Motor neuron (in vitro differentiated cells): ENCODE measurements at regions not wholly inside any gene's neighbourhood (a gene's known extent, or its start where the extent isn't known, plus 50 kb on each side); places are given as distances from the start of the nearest gene placed in this dataset.

Source experiments
- ATAC-seq, 8 experiments: fragments of 200-7000 bp; cut with Tn5 transposase; replicated peaks in 6 of 8; 2 replicates each; pipeline ENCODE4 v1.8.0; 2021; ENCODE audit warnings: mild to moderate bottlenecking in 8 of 8, moderate library complexity in 8 of 8
- H3K27ac ChIP-seq, 2 donors: fragments of 250-450 bp; sonication (Bioruptor Pico); 2 replicates each; pipeline ENCODE4 v1.9.0; 2021; ENCODE audit warnings: antibody characterized with exemption in 2 of 2, mild to moderate bottlenecking in 2 of 2, moderate library complexity in 1 of 2
- H3K4me1 ChIP-seq, 2 donors: fragments of 250-450 bp; sonication (Bioruptor Pico); replicated peaks in 1 of 2; 2 replicates each; pipeline ENCODE4 v1.6.1; 2021; ENCODE audit warnings: antibody characterized with exemption in 2 of 2, mild to moderate bottlenecking in 2 of 2, moderate library complexity in 1 of 2
- H3K4me3 ChIP-seq, 5 donors: fragments of 250-450 bp; sonication (Bioruptor Pico); 2 replicates each; pipeline ENCODE4 v1.9.0; 2021; ENCODE audit warnings: antibody characterized with exemption in 5 of 5, mild to moderate bottlenecking in 5 of 5, moderate library complexity in 4 of 5
- WGBS, 10 experiments: fragments of 450-650 bp; shearing (Covaris generic); methylation state at CpG; one replicate each; pipeline ENCODE4 v1.0.0; 2022; 5-methylcytosine and 5-hydroxymethylcytosine counted together
- in situ Hi-C, 9 experiments: fragments of 400-800 bp; cut with MboI; loops; one replicate each; pipeline ENCODE4 v1.15.0; 2021; ENCODE audit warnings: low sequenced_read_pairs in 9 of 9, low pct_unique_long_range_greater_than_20kb in 2 of 9; ENCODE audit not compliant: unreplicated experiment in 9 of 9

DNA sequence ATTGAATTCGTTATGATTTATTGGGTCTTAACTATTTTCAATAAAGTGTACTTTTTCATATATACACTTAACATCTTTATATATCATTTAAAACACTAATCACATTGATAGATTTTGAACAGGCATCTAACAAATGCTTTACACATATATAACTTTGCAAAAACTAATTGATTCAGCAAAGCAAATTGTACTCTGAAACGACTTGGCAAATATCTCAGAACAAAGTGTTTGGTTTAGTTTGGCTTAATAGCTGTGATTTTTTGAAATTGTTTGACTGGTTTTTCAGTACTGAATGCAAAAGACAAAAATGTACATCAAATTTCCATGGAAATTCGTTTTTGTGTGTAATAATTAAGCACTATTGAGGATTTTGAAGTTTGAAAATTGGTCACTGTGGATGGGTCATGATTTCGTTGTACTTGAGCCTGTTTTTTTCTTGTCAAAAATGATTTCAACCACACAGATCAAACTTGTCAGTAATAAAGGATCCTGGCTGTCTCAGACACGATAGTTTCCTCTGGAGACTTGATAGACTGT lies 125.3 kb upstream of the SLC25A13 start:
- in situ Hi-C loops, result no loop called here
- ATAC-seq, result no peak
- 13 to 100% (median 68%) methylated on average over 1 to 5 of the region's 5 CpGs; no CpG with 5 or more reads in 1 of the 10 experiments for WGBS, 10 experiments

DNA sequence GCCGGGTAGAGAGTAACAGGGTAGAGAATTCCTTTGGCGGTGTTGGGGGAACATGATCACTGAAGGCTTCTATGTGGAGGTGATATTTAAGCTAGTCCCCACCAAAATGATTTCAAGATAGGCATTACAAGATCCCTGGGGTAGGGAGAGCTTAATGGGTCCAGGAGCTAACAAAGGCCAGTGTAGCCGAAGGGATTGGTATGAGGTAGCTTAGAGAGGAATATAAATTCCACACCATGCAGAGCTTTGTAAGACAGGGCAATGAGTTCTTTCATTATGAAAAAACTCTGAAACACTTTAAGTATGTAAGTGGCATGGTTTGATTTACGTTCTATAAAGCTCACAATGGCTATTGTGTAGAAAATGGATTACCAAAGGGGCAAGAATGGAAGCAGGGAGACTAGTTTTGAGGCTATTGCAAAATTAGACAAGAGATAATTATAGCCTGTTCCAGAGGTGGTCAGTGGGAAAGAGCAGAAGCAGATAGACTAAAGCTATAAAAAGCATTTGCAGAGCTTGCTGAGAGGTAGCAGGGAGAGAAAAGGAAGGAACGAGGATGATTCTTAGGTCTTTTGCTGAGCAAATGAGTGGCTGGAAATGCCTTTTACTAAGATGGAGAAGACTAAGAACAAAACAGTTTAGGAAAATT lies 119.7 kb upstream of the SLC25A13 start:
- peak overlapping the region in 1 of 2 donors; percentile 52 for H3K27ac ChIP-seq
- peaks cover 2 to 17% of the 10 kb centered on the region in 2 donors for H3K4me1 ChIP-seq
- H3K4me3 ChIP-seq, result no peak overlapping the region
- peak in 3 of 8 experiments; percentile 49 to 71 (median 63) for ATAC-seq
- in situ Hi-C loops, result no loop called here
- 30 to 86% (median 71%) methylated on average over 2 to 5 of the region's 5 CpGs; no CpG with 5 or more reads in 1 of the 10 experiments for WGBS, 10 experiments

More for the DNA sequence above, 125.3 kb upstream of the SLC25A13 start:
- H3K4me3 ChIP-seq, result no peak overlapping the region
- H3K4me1 ChIP-seq, result peaks cover 12 to 13% of the 10 kb centered on the region in 2 donors
- no peak overlapping the region for H3K27ac ChIP-seq

GRCh38 chr7:96440328-96440727 lies 118.4 kb upstream of the SLC25A13 start:
- in situ Hi-C loops, result no loop called here
- ATAC-seq, result no peak
- H3K27ac ChIP-seq, result no peak overlapping the region
- peaks cover 0 to 10% of the 10 kb centered on the region in 2 donors for H3K4me1 ChIP-seq
- no peak overlapping the region for H3K4me3 ChIP-seq
- WGBS, 10 experiments, result 51 to 100% (median 83%) methylated on average over 2 to 4 of the region's 4 CpGs; no CpG with 5 or more reads in 1 of the 10 experiments

- H3K27ac ChIP-seq, result no peak overlapping the region
- in situ Hi-C loops, result no loop called here
- ATAC-seq, result no peak
- H3K4me3 ChIP-seq, result no peak overlapping the region
- peaks cover 0 to 7% of the 10 kb centered on the region in 2 donors for H3K4me1 ChIP-seq
Measured at GRCh38 chr7:96436880-96437279, 115.0 kb upstream of the SLC25A13 start.

GRCh38 chr7:96430356-96430755 lies 108.5 kb upstream of the SLC25A13 start:
- ATAC-seq, result no peak

DNA sequence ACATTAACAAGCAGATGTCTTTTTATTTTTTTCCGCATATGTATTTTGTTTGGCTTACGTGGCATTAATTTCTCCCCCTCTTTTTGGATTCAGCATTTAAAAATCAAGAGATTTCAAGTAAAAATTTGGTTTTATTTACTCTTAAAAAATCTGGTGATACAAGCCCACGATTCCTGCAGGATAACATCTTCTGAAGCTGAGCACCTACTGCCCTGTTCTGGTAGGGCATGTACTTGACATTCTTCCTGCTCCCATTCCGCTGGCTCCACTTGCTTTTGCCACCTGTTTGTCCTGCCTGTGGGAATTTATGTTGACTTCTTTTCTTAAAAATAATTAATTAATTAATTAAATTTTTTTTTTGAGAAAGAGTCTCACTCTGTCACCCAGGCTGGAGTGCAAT lies 105.2 kb upstream of the SLC25A13 start:
- in situ Hi-C loops, result no loop called here
- Histone ChIP-seq H3K4me3 (no peak overlapping the region), H3K27ac (no peak overlapping the region), H3K4me1 (no peaks in the 10 kb centered on the region)
- WGBS, 10 experiments, result 73 to 100% (median 93%) methylated on average over 1 to 4 of the region's 4 CpGs; no CpG with 5 or more reads in 1 of the 10 experiments
- ATAC-seq, result no peak

More at GRCh38 chr7:96430356-96430755, 108.5 kb upstream of the SLC25A13 start:
- H3K27ac ChIP-seq, result no peak overlapping the region
- in situ Hi-C loops, result no loop called here
- H3K4me3 ChIP-seq, result no peak overlapping the region
- H3K4me1 ChIP-seq, result no peaks in the 10 kb centered on the region
- WGBS, 10 experiments, result 25 to 100% (median 78%) methylated on average over 1 to 3 of the region's 3 CpGs; no CpG with 5 or more reads in 3 of the 10 experiments

DNA sequence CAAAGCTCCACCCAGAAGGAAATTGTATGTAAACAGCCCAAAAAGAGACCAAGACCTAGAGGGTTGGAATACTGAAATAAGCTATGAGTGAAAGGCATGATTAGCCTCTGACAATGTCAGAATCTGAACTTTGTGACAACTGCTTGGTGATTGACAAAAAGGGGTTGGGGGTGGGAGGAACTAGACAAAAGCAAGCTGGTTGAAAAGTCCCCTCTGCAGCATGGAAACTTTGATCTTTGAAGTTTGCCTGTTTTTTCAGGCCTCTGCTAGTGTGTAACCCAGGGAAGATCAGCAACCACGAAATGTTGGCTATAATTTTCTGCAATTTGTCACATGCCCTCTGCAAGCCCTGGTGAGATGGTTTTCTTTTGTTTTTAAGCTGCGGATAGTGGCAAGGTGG lies 104.8 kb upstream of the SLC25A13 start:
- H3K27ac ChIP-seq, result no peak overlapping the region
- no peak overlapping the region for H3K4me3 ChIP-seq
- in situ Hi-C loops, result no loop called here
- 50 to 100% (median 62%) methylated on average over 1 to 2 of the region's 2 CpGs; no CpG with 5 or more reads in 2 of the 10 experiments for WGBS, 10 experiments
- ATAC-seq, result no peak
- H3K4me1 ChIP-seq, result no peaks in the 10 kb centered on the region

GRCh38 chr7:96426027-96426426 lies 104.1 kb upstream of the SLC25A13 start:
- H3K27ac ChIP-seq, result no peak overlapping the region
- no peak for ATAC-seq
- no peaks in the 10 kb centered on the region for H3K4me1 ChIP-seq
- 6 to 94% (median 71%) methylated on average over 1 to 3 of the region's 3 CpGs for WGBS, 10 experiments
- in situ Hi-C loops, result no loop called here
- H3K4me3 ChIP-seq, result no peak overlapping the region

DNA sequence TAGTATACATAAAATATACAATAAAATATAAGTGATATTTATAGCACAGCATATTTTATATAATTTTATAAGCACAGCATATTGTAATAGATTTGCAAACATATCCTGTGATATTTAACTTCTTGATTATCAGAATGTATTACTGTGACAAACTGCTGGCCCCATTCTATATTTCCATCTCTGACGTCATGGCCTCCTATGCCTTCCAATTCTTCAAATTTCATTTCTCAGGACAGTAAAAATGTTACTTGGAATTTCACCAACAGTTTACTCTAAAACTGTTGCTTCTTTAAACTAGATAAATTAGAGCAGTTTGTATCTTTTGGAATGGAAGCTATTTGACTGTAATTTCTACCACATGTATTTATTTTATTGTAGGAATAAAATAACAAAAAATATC lies 102.5 kb upstream of the SLC25A13 start:
- in situ Hi-C loops, result loop anchor here in 2 of 9 experiments (25.0 kb wide), 2 partner anchors 588 to 613 kb away; partner anchors contain the start of genes DLX5 (in 1 of the 2) and DLX6 (in 1 of the 2)
- no peak for ATAC-seq
- 10 to 100% (median 90%) methylated on average over 1 of the region's 1 CpG; no CpG with 5 or more reads in 2 of the 10 experiments for WGBS, 10 experiments
- no peak overlapping the region for H3K4me3 ChIP-seq
- H3K4me1 ChIP-seq, result no peaks in the 10 kb centered on the region
- H3K27ac ChIP-seq, result no peak overlapping the region

DNA sequence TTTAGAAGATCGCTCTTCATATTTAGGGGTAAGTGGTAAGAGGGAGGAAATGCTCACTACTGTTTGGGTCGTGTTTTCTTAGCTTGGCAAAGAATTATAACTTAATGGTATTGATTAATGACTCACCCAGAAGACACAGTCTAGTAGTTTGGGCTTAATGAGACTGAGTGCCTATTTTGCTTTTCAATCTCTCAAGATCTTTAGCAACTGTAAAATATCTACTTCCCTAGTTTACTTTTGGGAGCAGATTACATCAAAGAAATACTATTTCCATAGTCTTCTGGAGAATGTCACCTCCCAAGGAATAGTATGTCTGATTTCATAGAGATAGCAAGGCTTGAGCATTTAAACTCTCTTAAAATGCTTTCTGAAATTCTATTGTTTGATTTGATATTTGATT lies 100.5 kb upstream of the SLC25A13 start:
- no peak for ATAC-seq
- no peaks in the 10 kb centered on the region for H3K4me1 ChIP-seq
- H3K27ac ChIP-seq, result no peak overlapping the region
- no peak overlapping the region for H3K4me3 ChIP-seq
- in situ Hi-C loops, result loop anchor here in 2 of 9 experiments (25.0 kb wide), 2 partner anchors 590 to 615 kb away; partner anchors contain the start of genes DLX5 (in 1 of the 2) and DLX6 (in 1 of the 2)
- 21 to 100% (median 78%) methylated on average over 1 to 2 of the region's 2 CpGs; no CpG with 5 or more reads in 2 of the 10 experiments for WGBS, 10 experiments

GRCh38 chr7:96418581-96418980 lies 96.7 kb upstream of the SLC25A13 start:
- H3K4me1 ChIP-seq, result peaks cover 0 to 2% of the 10 kb centered on the region in 2 donors
- 0 to 83% (median 69%) methylated on average over 1 of the region's 1 CpG; no CpG with 5 or more reads in 6 of the 10 experiments for WGBS, 10 experiments
- H3K27ac ChIP-seq, result no peak overlapping the region
- peak in 3 of 8 experiments; percentile 59 to 76 (median 71) for ATAC-seq
- H3K4me3 ChIP-seq, result no peak overlapping the region
- in situ Hi-C loops, result loop anchor here in 2 of 9 experiments (25.0 kb wide), 2 partner anchors 594 to 619 kb away; partner anchors contain the start of genes DLX5 (in 1 of the 2) and DLX6 (in 1 of the 2)

- ATAC-seq, result no peak
- in situ Hi-C loops, result loop anchor here in 2 of 9 experiments (25.0 kb wide), 2 partner anchors 595 to 620 kb away; partner anchors contain the start of genes DLX5 (in 1 of the 2) and DLX6 (in 1 of the 2)
- Histone ChIP-seq H3K27ac (no peak overlapping the region), H3K4me1 (peaks cover 0 to 2% of the 10 kb centered on the region in 2 donors), H3K4me3 (no peak overlapping the region)
- 13 to 100% (median 89%) methylated on average over 1 of the region's 1 CpG; no CpG with 5 or more reads in 3 of the 10 experiments for WGBS, 10 experiments
Measured at GRCh38 chr7:96417784-96418183, 95.9 kb upstream of the SLC25A13 start.

DNA sequence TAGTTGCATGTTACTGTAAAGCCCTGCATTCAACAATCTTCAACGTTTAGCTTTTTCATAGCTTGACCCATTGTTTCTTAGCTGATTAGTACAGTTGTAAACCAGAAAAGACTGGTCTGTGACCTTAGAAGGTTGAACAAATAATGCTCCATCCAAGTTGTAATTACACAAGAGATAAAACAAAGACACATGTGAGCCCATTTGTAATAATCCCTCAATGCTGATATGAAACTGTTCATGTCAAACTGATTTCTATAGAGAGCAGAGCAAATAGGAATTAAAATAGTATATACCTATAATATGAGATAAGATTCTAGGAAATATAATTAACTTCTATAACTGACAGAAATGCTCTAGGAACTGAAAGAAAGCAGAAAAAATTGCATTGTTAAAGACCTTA lies 94.7 kb upstream of the SLC25A13 start:
- Histone ChIP-seq H3K27ac (no peak overlapping the region), H3K4me3 (no peak overlapping the region), H3K4me1 (peaks cover 0 to 2% of the 10 kb centered on the region in 2 donors)
- in situ Hi-C loops, result loop anchor here in 2 of 9 experiments (25.0 kb wide), 2 partner anchors 596 to 621 kb away; partner anchors contain the start of genes DLX5 (in 1 of the 2) and DLX6 (in 1 of the 2)
- WGBS, 10 experiments, result 40 to 91% (median 68%) methylated on average over 1 of the region's 1 CpG; no CpG with 5 or more reads in 2 of the 10 experiments
- ATAC-seq, result no peak
